ENCODE measurements at regions not wholly inside any gene's neighbourhood (a gene's known extent, or its start where the extent isn't known, plus 50 kb on each side); places are given as distances from the start of the nearest gene placed in this dataset.
"Not testable (repeated sequence)": the region's sequence is repeated elsewhere in the genome, so short reads cannot be mapped to it uniquely, and the experiment has no call there.

GRCh38 chr21:36260802-36261201 is 59.2 kb upstream of the MORC3 start:
- H3K4me3 ChIP-seq (ENCODE audit: low read depth, low read length), result peak overlapping the region; percentile 70
- H3K36me3 ChIP-seq, result no peaks in the 10 kb centered on the region
- TF ChIP-seq, protein P1, sequence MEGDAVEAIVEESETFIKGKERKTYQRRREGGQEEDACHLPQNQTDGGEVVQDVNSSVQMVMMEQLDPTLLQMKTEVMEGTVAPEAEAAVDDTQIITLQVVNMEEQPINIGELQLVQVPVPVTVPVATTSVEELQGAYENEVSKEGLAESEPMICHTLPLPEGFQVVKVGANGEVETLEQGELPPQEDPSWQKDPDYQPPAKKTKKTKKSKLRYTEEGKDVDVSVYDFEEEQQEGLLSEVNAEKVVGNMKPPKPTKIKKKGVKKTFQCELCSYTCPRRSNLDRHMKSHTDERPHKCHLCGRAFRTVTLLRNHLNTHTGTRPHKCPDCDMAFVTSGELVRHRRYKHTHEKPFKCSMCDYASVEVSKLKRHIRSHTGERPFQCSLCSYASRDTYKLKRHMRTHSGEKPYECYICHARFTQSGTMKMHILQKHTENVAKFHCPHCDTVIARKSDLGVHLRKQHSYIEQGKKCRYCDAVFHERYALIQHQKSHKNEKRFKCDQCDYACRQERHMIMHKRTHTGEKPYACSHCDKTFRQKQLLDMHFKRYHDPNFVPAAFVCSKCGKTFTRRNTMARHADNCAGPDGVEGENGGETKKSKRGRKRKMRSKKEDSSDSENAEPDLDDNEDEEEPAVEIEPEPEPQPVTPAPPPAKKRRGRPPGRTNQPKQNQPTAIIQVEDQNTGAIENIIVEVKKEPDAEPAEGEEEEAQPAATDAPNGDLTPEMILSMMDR (IDR thresholded peaks at IDR 0.05; ENCODE audit: low read depth, low read length), result no peak
- H3K27me3 ChIP-seq, result no peaks in the 10 kb centered on the region
- no peaks in the 10 kb centered on the region for H3K9me3 ChIP-seq
- DNase-seq, result no peak
- no peaks in the 10 kb centered on the region for H3K4me1 ChIP-seq

DNA sequence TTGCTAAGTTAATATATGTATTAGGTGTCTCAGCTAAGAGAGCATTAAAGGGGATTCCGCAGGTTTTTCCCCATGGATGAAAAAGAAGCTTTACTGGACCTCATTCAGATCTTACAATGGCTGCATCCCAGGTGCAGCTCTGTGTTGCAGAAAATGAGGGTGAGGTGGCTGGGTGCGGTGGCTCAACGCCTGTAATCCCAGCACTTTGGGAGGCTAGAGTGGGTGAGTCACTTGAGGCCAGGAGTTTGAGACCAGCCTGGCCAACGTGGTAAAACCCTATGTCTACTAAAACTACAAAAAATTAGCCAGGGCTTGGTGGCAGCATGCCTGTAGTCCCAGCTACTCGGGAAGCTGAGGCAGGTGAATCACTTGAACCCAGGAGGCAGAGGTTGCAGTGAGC is 58.5 kb upstream of the MORC3 start:
- TF ChIP-seq, protein P1 (IDR thresholded peaks at IDR 0.05; ENCODE audit: low read depth, low read length), result no peak
- no peak overlapping the region for H3K4me3 ChIP-seq (ENCODE audit: low read depth, low read length)
- H3K9me3 ChIP-seq, result no peaks in the 10 kb centered on the region
- no peak for DNase-seq
- no peaks in the 10 kb centered on the region for H3K36me3 ChIP-seq
- H3K27me3 ChIP-seq, result no peaks in the 10 kb centered on the region
- no peaks in the 10 kb centered on the region for H3K4me1 ChIP-seq

GRCh38 chr21:36263797-36264196 is 56.2 kb upstream of the MORC3 start:
- DNase-seq, result no peak

GRCh38 chr21:36265431-36265830 is 54.6 kb upstream of the MORC3 start:
- DNase-seq, result no peak
- no peaks in the 10 kb centered on the region for H3K27me3 ChIP-seq
- no peaks in the 10 kb centered on the region for H3K36me3 ChIP-seq
- H3K9me3 ChIP-seq, result no peaks in the 10 kb centered on the region
- H3K4me3 ChIP-seq (ENCODE audit: low read depth, low read length), result no peak overlapping the region
- H3K4me1 ChIP-seq, result no peaks in the 10 kb centered on the region
- TF ChIP-seq, protein P1 (IDR thresholded peaks at IDR 0.05; ENCODE audit: low read depth, low read length), result no peak

More at GRCh38 chr21:36263797-36264196, 56.2 kb upstream of the MORC3 start:
- Histone ChIP-seq H3K4me1 (no peaks in the 10 kb centered on the region), H3K9me3 (no peaks in the 10 kb centered on the region), H3K27me3 (no peaks in the 10 kb centered on the region), H3K4me3 (ENCODE audit: low read depth, low read length) (no peak overlapping the region), H3K36me3 (no peaks in the 10 kb centered on the region)
- TF ChIP-seq, protein P1 (IDR thresholded peaks at IDR 0.05; ENCODE audit: low read depth, low read length), result no peak

DNA sequence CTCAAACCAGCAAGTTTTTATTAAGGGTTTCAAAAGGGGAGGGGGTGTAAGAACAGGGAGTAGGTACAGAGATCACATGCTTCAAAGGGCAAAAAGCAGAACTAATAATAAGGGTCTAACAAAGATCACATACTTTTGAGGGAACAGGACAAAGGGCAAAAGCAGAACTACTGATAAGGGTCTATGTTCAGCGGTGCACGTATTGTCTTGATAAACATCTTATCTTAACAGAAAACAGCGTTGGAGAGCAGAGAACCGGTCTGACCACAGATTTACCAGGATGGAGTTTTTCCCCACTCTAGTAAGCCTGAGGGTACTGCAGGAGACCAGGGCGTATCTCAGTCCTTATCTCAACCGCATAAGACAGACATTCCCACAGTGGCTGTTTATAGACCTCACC is 52.2 kb upstream of the MORC3 start:
- not testable (repeated sequence) for H3K4me3 ChIP-seq (ENCODE audit: low read depth, low read length); H3K9me3 ChIP-seq; DNase-seq; H3K4me1 ChIP-seq; H3K27me3 ChIP-seq; H3K36me3 ChIP-seq

GRCh38 chr21:36268264-36268663 is 51.7 kb upstream of the MORC3 start:
- H3K36me3 ChIP-seq; DNase-seq; H3K9me3 ChIP-seq; H3K4me3 ChIP-seq (ENCODE audit: low read depth, low read length); H3K27me3 ChIP-seq; H3K4me1 ChIP-seq: not testable (repeated sequence)
